ENCODE measurements at regions not wholly inside any gene's neighbourhood (a gene's known extent, or its start where the extent isn't known, plus 50 kb on each side); places are given as distances from the start of the nearest gene placed in this dataset.

DNA sequence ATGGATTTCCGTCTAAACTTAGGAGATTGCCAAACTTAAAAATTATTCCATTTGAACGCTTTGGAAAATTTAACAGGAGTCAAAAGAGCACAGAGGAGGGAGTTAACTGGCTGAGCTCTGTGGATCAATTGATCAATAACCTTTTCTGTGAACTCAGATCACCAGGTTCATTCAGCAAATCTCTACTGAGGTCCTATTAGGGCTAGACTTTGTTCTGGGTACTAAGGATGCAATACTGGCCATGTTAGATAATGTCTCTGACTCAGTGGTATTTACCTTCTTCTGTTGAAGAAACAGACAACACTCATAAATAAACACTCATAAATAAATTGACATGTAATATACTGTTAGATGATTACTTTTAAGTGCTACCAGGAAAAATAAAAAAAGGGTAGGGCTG is 323.4 kb upstream of the SUCLG2 start:
- TF ChIP-seq, protein P1, sequence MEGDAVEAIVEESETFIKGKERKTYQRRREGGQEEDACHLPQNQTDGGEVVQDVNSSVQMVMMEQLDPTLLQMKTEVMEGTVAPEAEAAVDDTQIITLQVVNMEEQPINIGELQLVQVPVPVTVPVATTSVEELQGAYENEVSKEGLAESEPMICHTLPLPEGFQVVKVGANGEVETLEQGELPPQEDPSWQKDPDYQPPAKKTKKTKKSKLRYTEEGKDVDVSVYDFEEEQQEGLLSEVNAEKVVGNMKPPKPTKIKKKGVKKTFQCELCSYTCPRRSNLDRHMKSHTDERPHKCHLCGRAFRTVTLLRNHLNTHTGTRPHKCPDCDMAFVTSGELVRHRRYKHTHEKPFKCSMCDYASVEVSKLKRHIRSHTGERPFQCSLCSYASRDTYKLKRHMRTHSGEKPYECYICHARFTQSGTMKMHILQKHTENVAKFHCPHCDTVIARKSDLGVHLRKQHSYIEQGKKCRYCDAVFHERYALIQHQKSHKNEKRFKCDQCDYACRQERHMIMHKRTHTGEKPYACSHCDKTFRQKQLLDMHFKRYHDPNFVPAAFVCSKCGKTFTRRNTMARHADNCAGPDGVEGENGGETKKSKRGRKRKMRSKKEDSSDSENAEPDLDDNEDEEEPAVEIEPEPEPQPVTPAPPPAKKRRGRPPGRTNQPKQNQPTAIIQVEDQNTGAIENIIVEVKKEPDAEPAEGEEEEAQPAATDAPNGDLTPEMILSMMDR (conservative IDR thresholded peaks at IDR 0.05 in 1 of 2, IDR thresholded peaks at IDR 0.05 in 1 of 2; ENCODE audit: low read depth in 1 of 2, low read length in 2 of 2), result no peak
- no peak for TF ChIP-seq EZH2 (IDR thresholded peaks at IDR 0.05; ENCODE audit: low read length, missing control alignments)
- H3K27ac ChIP-seq (ENCODE audit: insufficient read depth, low read length), result no peak overlapping the region
- H3K9me3 ChIP-seq (ENCODE audit: control insufficient read depth, insufficient read depth, low read depth, low read length), result no peaks in the 10 kb centered on the region

DNA sequence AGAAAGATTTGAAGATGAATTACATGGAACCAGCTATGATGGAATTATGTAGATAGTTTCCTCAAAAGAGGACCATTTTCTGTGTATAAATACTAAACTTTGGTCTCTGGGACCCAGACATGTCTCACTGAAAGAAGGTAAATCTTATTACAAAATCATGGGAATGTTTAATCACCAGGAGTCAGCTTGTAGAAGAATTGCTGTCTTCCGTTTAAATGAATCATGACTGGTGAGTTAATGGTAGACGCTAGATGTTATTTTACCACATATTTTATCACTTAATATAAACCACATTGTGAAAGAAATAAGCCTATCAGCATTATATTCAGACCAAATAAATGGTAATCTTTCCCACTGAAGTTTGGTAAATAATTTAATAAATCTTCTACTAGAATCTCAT is 322.3 kb upstream of the SUCLG2 start:
- Histone ChIP-seq H3K4me2 (ENCODE audit: extremely low read depth, insufficient read depth, low read length) (no peak overlapping the region), H3K4me3 (replicated peaks in 1 of 4; ENCODE audit: control extremely low read depth in 1 of 4, insufficient read depth in 1 of 4, low read depth in 3 of 4, low read length in 4 of 4) (no peak overlapping the region), H2AFZ (ENCODE audit: low read length) (no peak overlapping the region), H3K9me3 (ENCODE audit: control insufficient read depth, insufficient read depth, low read depth, low read length) (no peaks in the 10 kb centered on the region), H3K9ac (ENCODE audit: insufficient read depth, low read length) (no peak overlapping the region), H3K4me1 (ENCODE audit: control insufficient read depth, extremely low read depth, insufficient read depth, low read length) (no peaks in the 10 kb centered on the region), H3K27me3 (ENCODE audit: control insufficient read depth, insufficient read depth, low read length) (no peaks in the 10 kb centered on the region), H3K79me2 (ENCODE audit: control insufficient read depth, insufficient read depth, low read length) (no peaks in the 10 kb centered on the region), H4K20me1 (ENCODE audit: control insufficient read depth, extremely low read depth, insufficient read depth, low read length) (no peaks in the 10 kb centered on the region), H3K36me3 (ENCODE audit: control insufficient read depth, insufficient read depth, low read length) (no peaks in the 10 kb centered on the region), H3K27ac (ENCODE audit: insufficient read depth, low read length) (no peak overlapping the region)
- peak in 1 of 2 donors; percentile 3 for DNase-seq (ENCODE audit: low read depth in 2 of 2)
- TF ChIP-seq, protein P1 (conservative IDR thresholded peaks at IDR 0.05 in 1 of 2, IDR thresholded peaks at IDR 0.05 in 1 of 2; ENCODE audit: low read depth in 1 of 2, low read length in 2 of 2), result no peak
- TF ChIP-seq EZH2 (IDR thresholded peaks at IDR 0.05; ENCODE audit: low read length, missing control alignments), result no peak

More for the DNA sequence above, 323.4 kb upstream of the SUCLG2 start:
- Histone ChIP-seq H2AFZ (ENCODE audit: low read length) (no peak overlapping the region), H3K27me3 (ENCODE audit: control insufficient read depth, insufficient read depth, low read length) (no peaks in the 10 kb centered on the region), H3K9ac (ENCODE audit: insufficient read depth, low read length) (no peak overlapping the region), H3K36me3 (ENCODE audit: control insufficient read depth, insufficient read depth, low read length) (no peaks in the 10 kb centered on the region), H3K4me1 (ENCODE audit: control insufficient read depth, extremely low read depth, insufficient read depth, low read length) (no peaks in the 10 kb centered on the region), H3K79me2 (ENCODE audit: control insufficient read depth, insufficient read depth, low read length) (no peaks in the 10 kb centered on the region), H4K20me1 (ENCODE audit: control insufficient read depth, extremely low read depth, insufficient read depth, low read length) (no peaks in the 10 kb centered on the region), H3K4me2 (ENCODE audit: extremely low read depth, insufficient read depth, low read length) (no peak overlapping the region), H3K4me3 (replicated peaks in 1 of 4; ENCODE audit: control extremely low read depth in 1 of 4, insufficient read depth in 1 of 4, low read depth in 3 of 4, low read length in 4 of 4) (no peak overlapping the region)
- DNase-seq (ENCODE audit: low read depth in 2 of 2), result no peak

DNA sequence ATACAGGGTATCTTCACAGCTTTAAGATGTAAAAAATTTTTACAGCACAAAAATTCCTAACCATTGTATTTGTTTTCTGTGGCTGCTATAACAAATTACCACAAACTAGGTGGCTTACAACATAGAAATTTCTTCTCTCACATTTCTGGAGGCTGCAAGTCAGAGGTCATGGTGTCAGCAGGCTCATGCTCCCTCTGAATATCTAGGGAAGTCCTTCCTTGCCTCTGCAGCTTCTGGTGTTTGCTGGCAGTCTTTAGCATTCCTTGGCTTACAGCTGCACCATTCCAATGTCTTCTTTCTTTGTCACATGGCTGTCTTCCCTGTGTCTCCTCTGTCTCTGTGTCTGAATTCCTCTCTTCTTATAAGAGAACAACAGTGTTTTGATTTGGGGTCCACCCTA is 310.2 kb upstream of the SUCLG2 start:
- H3K27ac ChIP-seq (ENCODE audit: insufficient read depth, low read length), result no peak overlapping the region
- no peaks in the 10 kb centered on the region for H3K27me3 ChIP-seq (ENCODE audit: control insufficient read depth, insufficient read depth, low read length)
- no peak overlapping the region for H2AFZ ChIP-seq (ENCODE audit: low read length)
- H3K79me2 ChIP-seq (ENCODE audit: control insufficient read depth, insufficient read depth, low read length), result no peaks in the 10 kb centered on the region
- H3K4me1 ChIP-seq (ENCODE audit: control insufficient read depth, extremely low read depth, insufficient read depth, low read length), result no peaks in the 10 kb centered on the region
- no peaks in the 10 kb centered on the region for H3K36me3 ChIP-seq (ENCODE audit: control insufficient read depth, insufficient read depth, low read length)
- no peak overlapping the region for H3K9ac ChIP-seq (ENCODE audit: insufficient read depth, low read length)
- no peak for DNase-seq (ENCODE audit: low read depth in 2 of 2)
- no peaks in the 10 kb centered on the region for H3K9me3 ChIP-seq (ENCODE audit: control insufficient read depth, insufficient read depth, low read depth, low read length)
- H3K4me3 ChIP-seq (replicated peaks in 1 of 4; ENCODE audit: control extremely low read depth in 1 of 4, insufficient read depth in 1 of 4, low read depth in 3 of 4, low read length in 4 of 4), result no peak overlapping the region
- no peak overlapping the region for H3K4me2 ChIP-seq (ENCODE audit: extremely low read depth, insufficient read depth, low read length)
- no peaks in the 10 kb centered on the region for H4K20me1 ChIP-seq (ENCODE audit: control insufficient read depth, extremely low read depth, insufficient read depth, low read length)
- TF ChIP-seq, protein P1 (conservative IDR thresholded peaks at IDR 0.05 in 1 of 2, IDR thresholded peaks at IDR 0.05 in 1 of 2; ENCODE audit: low read depth in 1 of 2, low read length in 2 of 2), result no peak
- TF ChIP-seq EZH2 (IDR thresholded peaks at IDR 0.05; ENCODE audit: low read length, missing control alignments), result no peak
